ENCODE measurements at regions not wholly inside any gene's neighbourhood (a gene's known extent, or its start where the extent isn't known, plus 50 kb on each side); places are given as distances from the start of the nearest gene placed in this dataset.

DNA sequence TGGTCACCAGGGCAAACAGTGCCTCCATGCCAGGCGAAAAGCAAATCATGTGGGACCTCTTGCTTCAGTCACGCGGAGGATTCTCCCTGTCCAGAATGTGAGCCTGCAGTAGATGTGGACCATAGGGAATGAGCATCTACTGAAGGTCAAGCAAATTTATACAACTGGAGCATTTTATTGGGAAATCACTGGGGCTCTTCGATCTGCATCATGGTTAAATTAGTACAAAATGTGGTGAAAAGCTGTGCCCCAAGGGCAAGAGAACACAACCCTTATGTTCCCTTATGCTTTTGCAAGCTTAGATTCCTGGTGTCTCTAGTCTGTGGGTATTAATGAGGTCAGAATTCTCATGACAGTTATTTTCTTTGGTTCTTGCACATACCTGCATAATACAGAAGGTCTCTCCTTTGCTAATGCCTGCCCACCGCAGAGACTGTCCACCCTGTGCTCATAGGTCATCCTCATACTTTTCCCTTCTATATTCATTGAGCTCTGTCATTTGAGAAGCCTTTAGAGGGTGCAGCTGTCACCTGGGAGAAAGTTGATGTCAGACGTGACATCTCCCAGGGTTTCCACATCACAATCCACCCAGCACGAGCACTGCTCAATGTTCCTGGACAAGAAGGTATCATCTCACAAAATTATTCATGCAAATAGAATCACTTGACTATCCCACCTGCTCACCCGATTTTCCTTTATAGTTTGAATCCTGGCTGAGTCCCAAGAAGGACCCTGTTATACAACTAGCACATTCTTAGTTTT, 111.7 kb downstream of the NXNL2 start:
- no peaks in the 10 kb centered on the region for H3K36me3 ChIP-seq
- no peak overlapping the region for H3K4me3 ChIP-seq
- no peaks in the 10 kb centered on the region for H3K27me3 ChIP-seq
- H3K27ac ChIP-seq, result no peak overlapping the region
- no peak for DNase-seq
- no peaks in the 10 kb centered on the region for H3K9me3 ChIP-seq (replicated peaks)
- H3K4me1 ChIP-seq, result no peaks in the 10 kb centered on the region

DNA sequence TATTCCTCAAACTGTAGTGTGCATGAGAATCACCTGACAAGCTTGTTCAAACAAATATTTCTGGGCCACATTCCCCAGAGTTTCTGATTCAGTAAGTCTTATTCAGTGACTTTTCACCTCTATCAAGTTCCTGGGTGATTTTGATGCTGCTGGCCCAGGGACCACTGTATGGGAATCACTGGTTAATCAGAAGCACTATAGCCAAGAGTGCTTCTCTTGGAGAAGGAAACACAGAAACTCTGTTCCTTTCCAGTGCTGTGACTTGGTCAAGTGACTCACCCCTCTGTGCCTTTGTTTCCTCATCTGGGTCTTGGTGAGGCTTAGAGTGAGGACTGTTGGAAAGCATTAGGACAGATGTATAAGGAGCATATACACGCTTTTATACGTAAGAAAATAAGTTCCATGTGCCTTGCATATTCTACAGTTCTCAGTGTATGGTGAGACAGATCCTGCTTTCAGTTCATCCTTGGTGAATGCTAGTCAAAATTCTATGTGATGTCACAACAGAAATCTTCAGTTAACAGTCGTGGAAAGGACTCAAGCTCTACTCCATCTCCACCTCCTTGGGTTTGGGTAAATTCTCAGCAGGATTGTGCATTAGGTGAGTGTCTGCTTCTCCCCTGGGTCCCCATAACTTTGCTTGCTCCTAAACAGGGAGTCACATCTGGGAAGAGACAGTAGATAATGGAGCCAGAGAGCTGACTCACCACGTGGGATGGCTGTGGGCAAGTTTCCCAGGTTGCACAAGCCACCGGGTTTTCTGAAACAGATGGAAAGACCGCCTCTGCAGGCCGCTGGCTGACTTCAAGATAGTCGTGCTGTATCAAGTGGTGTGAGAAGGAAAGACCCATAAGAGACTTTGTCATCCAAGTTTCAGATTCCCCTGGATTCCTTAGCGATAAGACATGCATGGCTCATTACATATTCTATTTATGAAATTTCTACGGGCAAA, 117.0 kb downstream of the NXNL2 start:
- Histone ChIP-seq H3K27me3 (no peaks in the 10 kb centered on the region), H3K9me3 (replicated peaks) (no peaks in the 10 kb centered on the region), H3K4me1 (no peaks in the 10 kb centered on the region), H3K4me3 (no peak overlapping the region), H3K27ac (no peak overlapping the region), H3K36me3 (no peaks in the 10 kb centered on the region)
- peak in 1 of 2 experiments; percentile 7 for DNase-seq

DNA sequence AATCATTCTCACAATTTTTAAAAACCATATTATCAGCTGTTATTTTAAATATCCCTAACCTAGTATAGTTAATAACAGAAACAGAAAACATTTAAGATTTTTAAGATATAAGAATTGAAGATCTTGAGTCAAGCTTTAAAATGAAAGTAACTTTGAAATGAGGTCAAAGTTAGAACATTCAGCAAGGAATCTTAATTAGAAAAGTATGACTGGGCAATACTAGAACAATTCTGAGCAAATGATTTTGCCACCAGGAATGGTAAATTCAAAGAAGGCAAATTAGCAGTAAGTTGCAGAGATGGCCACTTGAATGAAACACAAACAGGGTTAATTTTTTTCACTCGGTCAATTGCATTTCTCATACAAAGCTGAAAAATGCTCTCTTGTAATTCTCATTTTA, 117.9 kb downstream of the NXNL2 start:
- Histone ChIP-seq H3K27ac (no peak overlapping the region), H3K4me1 (no peaks in the 10 kb centered on the region), H3K36me3 (no peaks in the 10 kb centered on the region), H3K27me3 (no peaks in the 10 kb centered on the region), H3K9me3 (replicated peaks) (no peaks in the 10 kb centered on the region), H3K4me3 (no peak overlapping the region)
- DNase-seq, result no peak

DNA sequence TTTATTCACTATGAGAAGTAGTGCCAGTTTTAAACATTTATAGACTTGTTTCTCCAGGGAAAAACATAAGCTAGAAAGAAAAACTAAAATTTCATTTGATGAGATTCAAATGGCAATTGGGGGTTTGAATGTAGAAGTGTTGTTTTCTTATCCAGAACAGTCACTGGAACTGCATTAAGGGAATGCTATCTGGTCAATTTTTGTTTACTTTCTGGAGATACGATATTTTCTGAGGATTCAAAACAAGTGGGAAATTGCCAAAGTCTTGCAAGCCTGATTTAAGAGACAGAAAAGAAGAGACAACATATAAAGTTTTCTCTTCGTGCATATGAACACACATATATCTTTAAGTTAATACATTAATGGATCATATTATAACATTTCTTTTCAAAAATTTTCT, 118.4 kb downstream of the NXNL2 start:
- H3K4me3 ChIP-seq, result no peak overlapping the region
- 0 out of 2 replicates have a peak, but pooled peaks cover 1% of the 10 kb centered on the region for H3K27me3 ChIP-seq
- H3K9me3 ChIP-seq (replicated peaks), result no peaks in the 10 kb centered on the region
- H3K27ac ChIP-seq, result no peak overlapping the region
- H3K36me3 ChIP-seq, result no peaks in the 10 kb centered on the region
- no peak for DNase-seq
- H3K4me1 ChIP-seq, result no peaks in the 10 kb centered on the region

DNA sequence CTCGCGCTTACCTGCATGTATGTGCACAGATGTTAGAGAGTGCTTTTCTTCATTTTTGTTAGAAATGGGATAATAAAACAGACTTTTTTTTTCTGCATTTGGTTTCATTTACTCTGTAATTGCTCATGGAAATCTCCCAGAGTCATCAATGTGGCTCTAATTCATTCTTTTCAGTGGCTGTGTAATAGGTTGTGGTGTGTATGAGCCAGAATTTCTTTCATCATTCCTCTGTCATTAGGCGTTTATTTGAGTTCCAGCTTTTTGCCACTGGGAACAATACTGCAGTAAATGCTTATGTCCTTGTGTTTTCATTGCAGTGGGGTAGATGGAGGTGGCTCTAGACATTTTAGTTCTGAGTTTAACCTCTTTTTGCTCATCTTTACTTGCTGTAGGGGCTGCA, 118.9 kb downstream of the NXNL2 start:
- Histone ChIP-seq H3K9me3 (replicated peaks) (no peaks in the 10 kb centered on the region), H3K27me3 (0 out of 2 replicates have a peak, but pooled peaks cover 3% of the 10 kb centered on the region), H3K4me1 (no peaks in the 10 kb centered on the region), H3K4me3 (no peak overlapping the region), H3K36me3 (no peaks in the 10 kb centered on the region), H3K27ac (no peak overlapping the region)
- no peak for DNase-seq

DNA sequence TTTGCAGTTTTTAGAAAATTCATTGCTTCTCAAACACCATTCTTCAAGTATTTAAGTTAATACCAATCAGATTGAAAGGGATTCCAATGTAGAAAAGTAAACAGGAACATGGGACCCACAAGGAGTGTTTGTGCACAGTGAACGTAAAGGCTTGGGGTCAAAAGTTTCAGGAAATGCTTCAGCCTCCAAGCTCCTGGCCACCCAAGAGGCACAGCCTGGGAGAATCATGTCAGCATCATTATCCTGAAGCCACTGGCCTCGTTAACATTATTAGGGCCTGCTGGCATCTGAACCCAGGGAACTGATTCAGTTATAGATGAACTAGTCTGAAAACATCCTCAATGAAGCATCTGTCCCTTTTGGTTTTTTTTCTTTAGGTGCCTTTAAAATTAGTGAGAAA, 122.9 kb downstream of the NXNL2 start:
- H3K27ac ChIP-seq, result no peak overlapping the region
- H3K27me3 ChIP-seq, result 0 out of 2 replicates have a peak, but pooled peaks cover 3% of the 10 kb centered on the region
- no peaks in the 10 kb centered on the region for H3K4me1 ChIP-seq
- H3K4me3 ChIP-seq, result no peak overlapping the region
- no peaks in the 10 kb centered on the region for H3K36me3 ChIP-seq
- H3K9me3 ChIP-seq (replicated peaks), result no peaks in the 10 kb centered on the region
- DNase-seq, result no peak

DNA sequence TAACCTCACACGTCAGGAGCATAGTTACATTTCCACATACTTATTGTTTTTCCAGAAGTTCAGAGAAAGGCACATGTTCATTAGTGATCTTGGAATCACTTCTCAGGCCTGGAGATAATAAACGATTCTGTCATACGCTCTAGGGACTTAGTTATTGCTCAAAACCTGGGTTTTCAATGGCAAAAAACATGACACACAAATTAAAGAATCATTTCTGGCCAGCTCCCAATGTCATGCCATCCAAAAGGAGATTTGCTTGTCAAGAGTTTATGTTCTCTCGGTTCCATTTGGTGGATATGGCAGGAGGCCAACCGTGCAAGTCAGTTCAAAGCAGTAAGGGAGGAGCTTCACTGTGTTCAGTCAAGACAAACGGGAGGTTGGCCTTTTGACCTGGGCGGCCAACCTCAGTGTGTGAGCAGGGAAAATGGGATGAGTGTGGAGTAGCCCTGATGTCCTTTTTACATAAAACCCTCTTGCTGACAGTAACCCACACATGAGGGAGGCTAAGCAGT, 123.4 kb downstream of the NXNL2 start:
- H3K9me3 ChIP-seq (replicated peaks), result no peaks in the 10 kb centered on the region
- 0 out of 2 replicates have a peak, but pooled peaks cover 3% of the 10 kb centered on the region for H3K27me3 ChIP-seq
- no peaks in the 10 kb centered on the region for H3K36me3 ChIP-seq
- H3K27ac ChIP-seq, result no peak overlapping the region
- no peak for DNase-seq
- no peak overlapping the region for H3K4me3 ChIP-seq
- no peaks in the 10 kb centered on the region for H3K4me1 ChIP-seq

DNA sequence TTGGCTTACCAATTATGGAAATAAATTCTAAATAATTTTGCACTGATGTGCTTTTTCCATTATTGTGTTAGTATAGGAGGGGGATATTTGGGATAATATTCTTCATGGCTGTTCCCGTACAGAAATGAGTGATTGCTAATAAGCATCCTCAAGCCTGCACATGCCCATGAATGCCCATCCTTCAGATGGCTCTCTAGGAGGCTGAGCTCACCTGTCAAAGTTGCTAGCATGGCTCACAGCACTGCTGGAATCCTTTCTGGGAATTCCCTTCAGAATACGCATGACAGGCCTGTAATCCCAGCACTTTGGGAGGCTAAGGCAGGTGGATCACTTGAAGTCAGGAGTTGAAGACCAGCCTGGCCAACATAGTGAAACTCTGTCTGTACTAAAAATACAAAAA, 124.1 kb downstream of the NXNL2 start:
- 0 out of 2 replicates have a peak, but pooled peaks cover 3% of the 10 kb centered on the region for H3K27me3 ChIP-seq
- no peaks in the 10 kb centered on the region for H3K9me3 ChIP-seq (replicated peaks)
- no peaks in the 10 kb centered on the region for H3K36me3 ChIP-seq
- no peaks in the 10 kb centered on the region for H3K4me1 ChIP-seq
- DNase-seq, result no peak
- no peak overlapping the region for H3K27ac ChIP-seq
- H3K4me3 ChIP-seq, result no peak overlapping the region

DNA sequence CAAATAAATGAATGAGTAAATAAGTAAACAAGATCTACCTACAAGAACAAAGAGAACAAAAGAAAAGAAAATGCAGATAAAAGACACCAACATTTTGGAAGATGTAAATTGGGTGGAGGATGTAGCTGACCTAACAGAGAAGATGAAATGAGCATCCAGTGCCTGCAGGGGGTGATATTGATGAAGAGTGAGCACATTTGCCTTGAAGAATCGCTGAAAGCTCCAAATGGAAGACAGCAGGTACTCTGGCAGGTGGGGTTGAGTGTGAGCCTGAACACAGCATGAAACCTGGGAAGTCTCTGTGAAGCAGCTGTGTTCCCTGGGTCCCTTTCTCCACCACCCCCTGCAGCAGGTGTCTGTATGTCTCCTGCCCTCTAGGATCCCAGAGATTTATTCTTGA, 125.6 kb downstream of the NXNL2 start:
- Histone ChIP-seq H3K4me1 (no peaks in the 10 kb centered on the region), H3K36me3 (no peaks in the 10 kb centered on the region), H3K4me3 (no peak overlapping the region), H3K27me3 (0 out of 2 replicates have a peak, but pooled peaks cover 3% of the 10 kb centered on the region), H3K27ac (no peak overlapping the region), H3K9me3 (replicated peaks) (no peaks in the 10 kb centered on the region)
- DNase-seq, result peak in 1 of 2 experiments; percentile 14

DNA sequence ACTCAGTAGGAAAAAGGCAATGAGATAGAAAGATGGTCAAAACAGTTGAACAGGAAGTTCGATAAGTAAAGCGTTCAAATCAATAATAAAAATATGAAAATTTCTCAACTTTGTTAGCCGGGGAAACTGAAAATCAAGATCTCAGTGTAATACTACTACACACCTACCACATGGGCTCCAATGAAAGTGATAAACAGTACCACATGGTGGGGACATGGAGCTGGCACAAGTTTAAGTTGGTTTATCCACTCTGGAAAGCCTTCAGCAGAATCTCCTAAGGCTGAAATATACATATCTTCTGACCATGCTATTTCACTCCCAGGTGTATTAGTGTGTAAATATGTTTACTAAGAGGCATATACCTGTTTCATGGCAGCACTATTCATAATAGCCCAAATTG, 126.8 kb downstream of the NXNL2 start:
- H3K27ac ChIP-seq, result no peak overlapping the region
- DNase-seq, result no peak

DNA sequence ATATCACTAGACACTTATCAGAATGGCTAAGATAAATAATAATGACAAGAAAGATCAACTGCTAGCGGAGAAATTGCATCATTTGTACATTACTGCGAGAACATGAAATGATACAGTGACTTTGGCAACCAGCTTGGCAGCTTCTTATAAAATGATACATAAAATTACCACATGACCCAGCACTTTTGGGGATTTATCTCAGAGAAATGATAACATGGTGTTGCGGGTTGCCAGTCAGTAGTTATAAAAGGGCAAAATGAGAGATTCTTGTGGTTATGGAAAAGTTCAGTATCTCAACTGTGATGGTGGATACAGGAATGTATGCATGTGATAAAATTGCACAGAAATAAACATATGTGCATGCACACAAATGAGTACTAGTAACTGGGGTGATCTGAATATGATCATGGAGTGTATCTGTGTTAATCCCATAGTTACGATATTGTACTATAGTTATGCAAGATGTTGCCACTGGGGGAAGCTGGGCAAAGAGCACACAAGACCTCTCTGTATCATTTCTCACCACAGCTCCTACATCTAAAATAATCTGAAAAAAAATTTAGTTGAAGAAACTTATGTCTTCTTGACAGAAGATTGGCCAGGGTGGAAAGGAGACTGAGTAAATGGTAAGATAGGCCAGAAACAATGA, 128.9 kb downstream of the NXNL2 start:
- H3K9me3 ChIP-seq (replicated peaks), result no peaks in the 10 kb centered on the region
- no peak for DNase-seq
- H3K27me3 ChIP-seq, result no peaks in the 10 kb centered on the region
- no peaks in the 10 kb centered on the region for H3K36me3 ChIP-seq
- no peak overlapping the region for H3K27ac ChIP-seq
- H3K4me1 ChIP-seq, result no peaks in the 10 kb centered on the region
- no peak overlapping the region for H3K4me3 ChIP-seq

More for the DNA sequence above, 126.8 kb downstream of the NXNL2 start:
- Histone ChIP-seq H3K27me3 (0 out of 2 replicates have a peak, but pooled peaks cover 3% of the 10 kb centered on the region), H3K4me3 (no peak overlapping the region), H3K9me3 (replicated peaks) (no peaks in the 10 kb centered on the region), H3K36me3 (no peaks in the 10 kb centered on the region), H3K4me1 (no peaks in the 10 kb centered on the region)

DNA sequence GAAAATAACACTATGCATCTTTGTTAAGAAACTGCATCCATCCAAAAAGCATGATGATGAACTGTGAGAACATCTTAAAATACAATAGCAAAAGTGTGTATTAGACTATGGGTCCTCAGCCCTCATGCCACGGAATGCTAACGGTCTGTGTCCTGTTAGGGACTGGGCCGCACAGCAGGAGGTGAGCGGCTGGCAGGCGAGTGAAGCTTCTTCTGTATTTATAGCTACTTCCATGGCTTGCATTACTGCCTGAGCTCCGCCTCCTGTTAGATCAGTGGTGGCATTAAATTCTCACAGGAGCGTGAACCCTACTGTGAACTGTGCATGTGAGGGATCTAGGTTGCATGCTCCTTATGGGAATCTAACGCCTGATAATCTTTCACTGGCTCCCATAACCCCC, 129.8 kb downstream of the NXNL2 start:
- no peaks in the 10 kb centered on the region for H3K4me1 ChIP-seq
- H3K27ac ChIP-seq, result no peak overlapping the region
- H3K36me3 ChIP-seq, result no peaks in the 10 kb centered on the region
- H3K4me3 ChIP-seq, result no peak overlapping the region
- H3K9me3 ChIP-seq (replicated peaks), result no peaks in the 10 kb centered on the region
- no peak for DNase-seq
- H3K27me3 ChIP-seq, result no peaks in the 10 kb centered on the region

DNA sequence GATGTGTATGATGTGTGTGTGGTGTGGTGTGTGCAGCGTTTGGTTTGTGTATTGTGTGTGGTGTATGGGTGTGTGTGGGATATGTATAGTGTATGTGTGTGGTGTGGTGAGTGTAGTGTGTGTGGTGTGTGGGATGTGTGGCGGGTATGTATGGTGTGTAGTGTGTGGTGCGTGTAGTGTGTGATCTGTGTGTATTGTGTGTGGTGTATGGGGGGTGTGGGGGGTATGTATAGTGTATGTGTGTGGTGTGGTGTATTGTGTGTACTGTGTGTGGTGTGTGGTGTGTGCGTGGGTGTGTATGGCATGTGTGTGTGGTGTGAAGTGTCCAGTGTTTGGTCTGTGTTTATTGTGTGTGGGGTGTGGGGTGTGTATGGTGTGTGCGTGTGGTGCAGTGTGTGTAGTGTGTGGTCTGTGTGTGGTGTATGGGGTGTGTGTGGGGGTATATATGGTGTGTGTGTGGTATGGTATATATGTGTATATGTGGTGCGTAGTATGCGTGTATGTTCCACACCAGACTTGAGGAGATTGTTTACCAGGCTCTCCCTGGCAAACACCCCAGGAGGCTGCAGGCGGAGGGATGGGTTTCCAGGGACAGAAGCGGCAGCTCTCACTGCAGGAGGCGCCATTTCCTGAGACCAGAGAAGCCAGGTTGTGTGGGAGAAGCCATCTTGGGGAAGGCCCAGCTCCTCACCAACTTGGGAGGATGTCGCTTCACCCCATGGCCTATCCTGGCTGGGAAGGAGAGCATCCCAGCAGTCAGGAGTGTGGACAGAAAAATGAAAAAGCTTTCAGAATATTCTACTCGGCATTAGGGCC, 138.1 kb downstream of the NXNL2 start:
- Histone ChIP-seq H3K9me3 (replicated peaks) (0 out of 2 replicates have a peak, but pooled peaks cover 5% of the 10 kb centered on the region), H3K36me3 (no peaks in the 10 kb centered on the region), H3K27me3 (no peaks in the 10 kb centered on the region; the same call in 1 of the 2 replicates), H3K27ac (no peak overlapping the region), H3K4me1 (no peaks in the 10 kb centered on the region), H3K4me3 (no peak overlapping the region)
- no peak for DNase-seq

DNA sequence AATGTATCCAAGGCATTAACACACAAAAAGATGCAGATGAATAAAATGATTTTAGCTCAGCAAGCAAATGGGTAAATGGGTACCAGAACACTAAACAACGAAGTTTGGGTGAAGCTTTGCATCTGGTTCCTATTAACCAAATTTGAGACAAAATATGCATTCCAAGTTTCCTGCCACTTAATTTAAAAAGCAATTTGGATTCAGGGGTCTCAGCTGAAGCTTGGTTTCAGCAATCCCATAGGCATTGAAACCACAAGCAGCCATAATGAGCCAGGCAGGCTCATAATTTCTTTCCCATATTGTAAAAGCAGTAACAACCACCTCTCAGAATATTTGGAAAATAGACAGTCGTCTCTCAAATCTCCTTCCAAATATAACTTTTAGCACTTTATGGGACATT, 138.9 kb downstream of the NXNL2 start:
- Histone ChIP-seq H3K4me1 (no peaks in the 10 kb centered on the region), H3K27ac (no peak overlapping the region), H3K36me3 (no peaks in the 10 kb centered on the region), H3K9me3 (replicated peaks) (0 out of 2 replicates have a peak, but pooled peaks cover 5% of the 10 kb centered on the region), H3K4me3 (no peak overlapping the region), H3K27me3 (no peaks in the 10 kb centered on the region; the same call in 1 of the 2 replicates)
- DNase-seq, result no peak

All from SJCRH30 (cell line).